K562 (cell line): ENCODE measurements at regions not wholly inside any gene's neighbourhood (a gene's known extent, or its start where the extent isn't known, plus 50 kb on each side); places are given as distances from the start of the nearest gene placed in this dataset.

Experiments
- ATAC-seq: fragments of 200-7000 bp; cut with Tn5 transposase; 3 replicates; pipeline ENCODE4 v1.9.1; 2020; ENCODE audit warnings: moderate library complexity
- BruUV-seq: library from RNA; stranded (reverse); fragments of 400-500 nt; replicated peaks from 2 replicates; lab custom pipeline; 2021; lab: Mats Ljungman, UMichigan
- CTCF ChIA-PET: fragments of 300-600 bp; formaldehyde crosslinking; extraction: SDS; loops from one replicate; lab custom pipeline; 2021; ENCODE audit warnings: low intra/inter-chr PET ratio; lab: Yijun Ruan, JAX
- POLR2A ChIA-PET: fragments of 300-600, 350-650 bp; sonication (Branson Sonifier 250); formaldehyde crosslinking; extraction: SDS; loops from one replicate; lab custom pipeline; 2021; ENCODE audit warnings: antibody characterized with exemption, inconsistent platforms; lab: Yijun Ruan, JAX
- DNase-seq, 4 experiments: peaks; one replicate each; pipeline versions ENCODE4 v3.0.0 to v3.0.0-alpha.2; 2011 to 2018; ENCODE audit warnings: low spot score in 3 of 4, mixed read lengths in 3 of 4; ENCODE audit errors: extremely low read depth in 1 of 4
- FAIRE-seq: peaks from 2 replicates; lab custom pipeline; 2011; peaks lifted over from hg19 to GRCh38; lab: Jason Lieb, UNC
- H2AFZ ChIP-seq: 2 replicates; pipeline ENCODE4 v1.6.0; 2011; ENCODE audit warnings: low read depth, low read length, control low read depth, inconsistent platforms
- H3K27ac ChIP-seq: fragments of 200-600 bp; 3 replicates; pipeline ENCODE4 v1.8.0; 2011; ENCODE audit warnings: low read depth, mild to moderate bottlenecking, control low read depth, inconsistent platforms, low read length, moderate library complexity, mixed read lengths; ENCODE audit errors: extremely low read depth
- H3K27me3 ChIP-seq, 2 experiments: fragments of 300-600 bp in 1 of 2; 2 replicates in 1 of 2; 3 replicates in 1 of 2; pipeline versions ENCODE4 v1.6.0 to v1.8.0; 2011; ENCODE audit warnings: inconsistent platforms in 2 of 2, low read length in 2 of 2, mild to moderate bottlenecking in 1 of 2, mixed read lengths in 1 of 2, moderate library complexity in 1 of 2; ENCODE audit not compliant: control insufficient read depth in 2 of 2, insufficient read depth in 2 of 2
- H3K36me3 ChIP-seq: fragments of 300-600 bp; 3 replicates; pipeline ENCODE4 v1.8.0; 2011; ENCODE audit warnings: mild to moderate bottlenecking, low read length, inconsistent platforms; ENCODE audit not compliant: control insufficient read depth, insufficient read depth
- H3K4me1 ChIP-seq, 2 experiments: fragments of 200-600 bp in 1 of 2; replicated peaks in 1 of 2; 2 replicates in 1 of 2; 3 replicates in 1 of 2; pipeline versions ENCODE4 v1.5.1 to v1.8.0; 2011; ENCODE audit warnings: inconsistent platforms in 2 of 2, low read length in 2 of 2, mild to moderate bottlenecking in 1 of 2, mixed read lengths in 1 of 2, moderate library complexity in 1 of 2; ENCODE audit not compliant: control insufficient read depth in 2 of 2, insufficient read depth in 2 of 2
- H3K4me2 ChIP-seq: 2 replicates; pipeline ENCODE4 v1.6.1; 2011; ENCODE audit warnings: low read length, control low read depth, inconsistent platforms, mixed read lengths; ENCODE audit not compliant: insufficient read depth
- H3K4me3 ChIP-seq: fragments of 200-600 bp; sonication (generic), shearing (Covaris generic); 2 replicates; pipeline ENCODE4 v1.5.1; 2016; ENCODE audit warnings: control low read depth, inconsistent platforms
- H3K79me2 ChIP-seq: fragments of 200-600 bp; 3 replicates; pipeline ENCODE4 v1.8.0; 2011; ENCODE audit warnings: low read length, inconsistent platforms; ENCODE audit not compliant: control insufficient read depth, insufficient read depth
- H3K9ac ChIP-seq, 2 experiments: 2 replicates each; pipeline versions ENCODE4 v1.6.0 to v1.6.1; 2011; ENCODE audit warnings: low read depth in 2 of 2, low read length in 2 of 2, control low read depth in 1 of 2, inconsistent platforms in 1 of 2, mild to moderate bottlenecking in 1 of 2, mixed read lengths in 1 of 2; ENCODE audit not compliant: insufficient read depth in 1 of 2
- H3K9me1 ChIP-seq: one replicate; pipeline ENCODE4 v1.6.0; 2011; ENCODE audit warnings: inconsistent platforms, mild to moderate bottlenecking, low read length, moderate library complexity; ENCODE audit not compliant: control insufficient read depth, insufficient read depth
- H3K9me3 ChIP-seq: replicated peaks from 2 replicates; pipeline ENCODE4 v1.5.1; 2011; ENCODE audit warnings: low read depth, low read length, inconsistent platforms; ENCODE audit not compliant: control insufficient read depth, insufficient read depth
- H4K20me1 ChIP-seq: replicated peaks from 2 replicates; pipeline ENCODE4 v1.6.1; 2011; ENCODE audit warnings: low read length, inconsistent platforms, mixed read lengths; ENCODE audit not compliant: control insufficient read depth, insufficient read depth
- FOSL1 ChIP-seq: fragments of 200-800 bp; sonication (Bioruptor generic); conservative IDR thresholded peaks from 2 replicates; pipeline ENCODE4 v1.6.1; 2016; ENCODE audit warnings: missing genetic modification characterization, missing compliant biosample characterization
- HDAC3 ChIP-seq: fragments of 450-650 bp; IDR thresholded peaks from 2 replicates; pipeline ENCODE4 v1.6.1; 2018; ENCODE audit warnings: borderline replicate concordance, mild to moderate bottlenecking, moderate library complexity; ENCODE audit not compliant: partially characterized antibody
- RBFOX2 ChIP-seq: fragments of 200-400 bp; formaldehyde crosslinking; IDR thresholded peaks from 2 replicates; pipeline ENCODE4 v1.6.1; 2017; ENCODE audit warnings: low read depth, mild to moderate bottlenecking, low read length, moderate library complexity
- SNIP1 ChIP-seq: fragments of 450-650 bp; IDR thresholded peaks from 2 replicates; pipeline ENCODE4 v1.7.1; 2017; ENCODE audit warnings: low read depth, mild to moderate bottlenecking
- ZNF311 ChIP-seq: fragments of 250-450 bp; sonication (Bioruptor Pico); IDR thresholded peaks from 2 replicates; pipeline ENCODE4 v1.4.0; 2020; ENCODE audit warnings: mild to moderate bottlenecking, moderate library complexity
- ZSCAN32 ChIP-seq: fragments of 450-650 bp; formaldehyde crosslinking; IDR thresholded peaks from 2 replicates; pipeline ENCODE4 v1.4.0; 2020; ENCODE audit warnings: mild to moderate bottlenecking, moderate library complexity
- WGBS: fragments of 100-300 bp; shearing (Covaris generic); methylation state at CpG from one replicate; pipeline ENCODE4 v1.1.6; 2016; ENCODE audit warnings: low coverage, mixed read lengths; ENCODE audit not compliant: insufficient coverage; ENCODE audit errors: missing lambda C conversion rate; 5-methylcytosine and 5-hydroxymethylcytosine counted together
- in situ Hi-C: fragments of 300-500 bp; cut with MboI; formaldehyde crosslinking; loops from 4 replicates; pipeline ENCODE4 v1.15.0; 2018; ENCODE audit warnings: inconsistent platforms, mixed read lengths
- intact Hi-C: fragments of 100-400 bp; cut with micrococcal nuclease; formaldehyde crosslinking; loops from 2 replicates; pipeline ENCODE4 v1.14.2; 2022
- TF ChIP-seq, protein P1 (sequence below), 2 experiments: fragments of 250-450 bp in 1 of 2; fragments of 450-650 bp in 1 of 2; sonication (Bioruptor Pico) in 1 of 2; IDR thresholded peaks; 2 replicates each; pipeline versions ENCODE4 v1.6.1 to v1.8.0; 2016 to 2021; ENCODE audit warnings: mild to moderate bottlenecking in 2 of 2, moderate library complexity in 2 of 2, missing compliant biosample characterization in 1 of 2, missing genetic modification characterization in 1 of 2
- TF ChIP-seq, protein P2 (sequence below): fragments of 200-400 bp; formaldehyde crosslinking; IDR thresholded peaks from 2 replicates; pipeline ENCODE4 v1.6.1; 2017; ENCODE audit warnings: mild to moderate bottlenecking, low read depth, low read length, moderate library complexity

DNA sequence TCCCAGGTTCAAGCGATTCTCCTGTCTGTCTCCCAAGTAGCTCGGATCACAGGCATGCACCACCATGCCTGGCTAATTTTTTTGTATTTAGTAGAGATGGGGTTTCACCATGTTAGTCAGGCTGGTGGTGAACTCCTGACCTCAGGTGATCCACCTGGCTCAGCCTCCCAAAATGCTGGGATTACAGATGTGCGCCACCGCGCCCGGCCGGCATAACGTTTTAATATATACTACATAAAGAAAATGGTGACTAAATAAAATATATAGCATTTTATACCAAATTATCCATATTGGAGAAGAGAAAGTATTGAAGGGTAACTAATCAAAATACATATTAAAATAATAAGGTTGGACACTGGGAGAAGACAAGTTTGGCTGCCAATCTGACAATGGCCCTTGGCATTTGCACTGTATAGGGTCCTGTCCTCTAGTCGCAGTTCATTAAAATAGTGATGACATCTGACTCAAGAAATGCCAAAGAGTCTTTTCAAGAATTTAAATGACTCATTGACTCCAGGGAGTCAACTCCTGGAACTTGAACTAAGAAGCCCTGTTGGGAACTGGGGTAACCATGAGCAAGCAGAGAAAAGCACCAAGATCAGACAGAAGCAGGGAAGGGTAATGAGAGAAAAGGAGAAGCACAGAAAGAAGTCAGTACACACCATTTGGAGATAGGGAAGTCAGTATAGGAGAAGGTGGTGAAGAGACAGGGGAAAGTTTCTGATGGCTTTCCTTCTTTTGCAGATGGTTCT lies 91.1 kb downstream of the CH25H start:
- Histone ChIP-seq H3K4me2 (no peak overlapping the region), H3K36me3 (no peaks in the 10 kb centered on the region), H3K9ac (no peak overlapping the region), H3K27me3 (no peaks in the 10 kb centered on the region), H3K4me3 (no peak overlapping the region), H4K20me1 (no peaks in the 10 kb centered on the region), H3K4me1 (no peaks in the 10 kb centered on the region), H3K9me3 (no peaks in the 10 kb centered on the region), H2AFZ (no peak overlapping the region), H3K79me2 (no peaks in the 10 kb centered on the region), H3K9me1 (no peaks in the 10 kb centered on the region), H3K27ac (no peak overlapping the region)
- FAIRE-seq (no peak), ATAC-seq (no peak), DNase-seq (no peak)
- in situ Hi-C loops = no loop called here
- POLR2A ChIA-PET = no interaction called here
- CTCF ChIA-PET = no interaction called here
- intact Hi-C loops = loop anchor here (10.0 kb wide), 1 partner anchor 81 kb away; no protein-coding TSS in a partner anchor
- WGBS = 3% methylated on average over 9 of the region's 9 CpGs
- TF ChIP-seq RBFOX2 = no peak
- TF ChIP-seq ZSCAN32 = no peak
- 0 out of 2 replicates have a peak, but pooled peaks have one; percentile 27 for TF ChIP-seq FOSL1 (tag)
- BruUV-seq = no TSS peak

DNA sequence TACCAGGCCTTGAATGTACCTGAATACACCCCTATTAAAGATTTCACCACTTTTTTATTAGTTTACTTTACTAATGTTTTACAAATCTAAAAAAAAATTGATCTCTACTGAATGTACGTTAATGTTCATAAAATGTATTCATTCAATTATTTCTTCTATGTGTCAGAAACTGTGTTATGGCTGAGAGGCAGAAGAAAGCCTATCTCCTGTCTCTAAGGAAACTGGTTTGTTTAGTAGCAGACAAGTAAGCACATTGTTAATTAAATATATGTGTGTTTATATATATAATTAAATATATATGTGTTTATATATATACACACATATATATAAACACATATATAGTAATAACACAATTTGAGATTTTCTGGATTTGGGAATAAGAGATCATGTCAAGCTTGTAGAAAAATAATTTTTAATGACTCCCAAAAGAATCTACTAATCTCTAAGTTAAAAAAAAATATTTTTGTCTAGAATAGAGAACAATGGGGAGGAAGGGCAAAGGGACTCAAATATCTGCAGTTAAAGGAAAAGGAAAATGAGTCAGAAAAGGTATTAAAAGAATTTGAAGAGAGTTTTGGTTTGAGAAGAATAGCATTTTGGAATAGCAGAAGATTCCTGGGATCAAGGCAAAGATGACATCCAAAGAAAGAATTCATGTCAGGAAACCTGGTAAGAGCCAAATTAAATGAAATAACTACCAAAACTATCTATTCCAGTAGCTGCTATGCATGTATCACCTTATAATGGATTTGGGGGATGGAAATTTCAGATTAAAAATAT lies 92.1 kb downstream of the CH25H start:
- H3K36me3 ChIP-seq = no peaks in the 10 kb centered on the region
- no peak for ATAC-seq
- TF ChIP-seq, protein P1, sequence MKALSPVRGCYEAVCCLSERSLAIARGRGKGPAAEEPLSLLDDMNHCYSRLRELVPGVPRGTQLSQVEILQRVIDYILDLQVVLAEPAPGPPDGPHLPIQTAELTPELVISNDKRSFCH (CRISPR knock-in tag; IDR thresholded peaks at IDR 0.05) = no peak
- TF ChIP-seq, protein P1 (tag; IDR thresholded peaks at IDR 0.05) = no peak
- no peak for TF ChIP-seq ZNF311 (CRISPR knock-in tag)
- TF ChIP-seq HDAC3 = no peak
- TF ChIP-seq, protein P2, sequence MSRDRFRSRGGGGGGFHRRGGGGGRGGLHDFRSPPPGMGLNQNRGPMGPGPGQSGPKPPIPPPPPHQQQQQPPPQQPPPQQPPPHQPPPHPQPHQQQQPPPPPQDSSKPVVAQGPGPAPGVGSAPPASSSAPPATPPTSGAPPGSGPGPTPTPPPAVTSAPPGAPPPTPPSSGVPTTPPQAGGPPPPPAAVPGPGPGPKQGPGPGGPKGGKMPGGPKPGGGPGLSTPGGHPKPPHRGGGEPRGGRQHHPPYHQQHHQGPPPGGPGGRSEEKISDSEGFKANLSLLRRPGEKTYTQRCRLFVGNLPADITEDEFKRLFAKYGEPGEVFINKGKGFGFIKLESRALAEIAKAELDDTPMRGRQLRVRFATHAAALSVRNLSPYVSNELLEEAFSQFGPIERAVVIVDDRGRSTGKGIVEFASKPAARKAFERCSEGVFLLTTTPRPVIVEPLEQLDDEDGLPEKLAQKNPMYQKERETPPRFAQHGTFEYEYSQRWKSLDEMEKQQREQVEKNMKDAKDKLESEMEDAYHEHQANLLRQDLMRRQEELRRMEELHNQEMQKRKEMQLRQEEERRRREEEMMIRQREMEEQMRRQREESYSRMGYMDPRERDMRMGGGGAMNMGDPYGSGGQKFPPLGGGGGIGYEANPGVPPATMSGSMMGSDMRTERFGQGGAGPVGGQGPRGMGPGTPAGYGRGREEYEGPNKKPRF = no peak
- TF ChIP-seq SNIP1 = no peak

More for the DNA sequence above, 92.1 kb downstream of the CH25H start:
- no peak overlapping the region for H2AFZ ChIP-seq
- no peaks in the 10 kb centered on the region for H3K4me1 ChIP-seq
- 6% methylated on average over 1 of the region's 1 CpG for WGBS
- no peak overlapping the region for H3K9ac ChIP-seq
- H3K9me1 ChIP-seq = no peaks in the 10 kb centered on the region
- H3K27ac ChIP-seq = no peak overlapping the region
- H3K9me3 ChIP-seq = no peaks in the 10 kb centered on the region
- ChIA-PET CTCF (no interaction called here), POLR2A (no interaction called here)
- H3K27me3 ChIP-seq = no peaks in the 10 kb centered on the region
- no peaks in the 10 kb centered on the region for H3K79me2 ChIP-seq
- in situ Hi-C loops = no loop called here
- DNase-seq (no peak), FAIRE-seq (no peak)
- H3K4me3 ChIP-seq = no peak overlapping the region
- no peak overlapping the region for H3K4me2 ChIP-seq
- no TSS peak for BruUV-seq
- intact Hi-C loops = loop anchor here (10.0 kb wide), 1 partner anchor 80 kb away; no protein-coding TSS in a partner anchor
- no peaks in the 10 kb centered on the region for H4K20me1 ChIP-seq
